ENCODE measurements at regions not wholly inside any gene's neighbourhood (a gene's known extent, or its start where the extent isn't known, plus 50 kb on each side); places are given as distances from the start of the nearest gene placed in this dataset.

DNA sequence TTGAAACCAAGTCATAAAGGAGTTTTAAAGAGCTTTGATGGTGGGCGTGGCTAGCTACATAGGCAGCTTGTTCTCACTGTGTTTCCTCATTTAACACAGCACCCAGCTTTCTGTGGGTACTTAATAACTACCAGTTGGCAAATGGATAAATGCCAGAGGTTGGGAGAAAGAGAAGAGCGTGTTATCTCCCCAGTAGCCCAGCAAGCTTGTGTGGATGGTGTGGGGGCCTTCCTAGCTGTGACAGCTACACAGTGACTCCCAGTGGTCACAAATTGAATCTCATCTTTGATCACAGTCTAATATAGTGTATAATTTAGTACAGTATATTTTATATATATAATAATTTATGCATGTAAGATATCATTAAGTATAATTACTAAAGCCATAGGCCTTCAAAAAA, 984.1 kb downstream of the EPHA3 start:
- no peak for TF ChIP-seq POLR2A (IDR thresholded peaks at IDR 0.05)
- no peak for TF ChIP-seq POLR2AphosphoS5 (IDR thresholded peaks at IDR 0.05)
- TF ChIP-seq EP300 (IDR thresholded peaks at IDR 0.05), result no peak
